ENCODE measurements at regions not wholly inside any gene's neighbourhood (a gene's known extent, or its start where the extent isn't known, plus 50 kb on each side); places are given as distances from the start of the nearest gene placed in this dataset.

GRCh38 chr10:64859911-64860310, 1338.7 kb downstream of the REEP3 start:
- TF ChIP-seq CTCF (IDR thresholded peaks at IDR 0.05) (no peak), POLR2A (IDR thresholded peaks at IDR 0.05) (no peak), EP300 (IDR thresholded peaks at IDR 0.05) (no peak)
